OCI-LY7 (cell line): ENCODE measurements at regions not wholly inside any gene's neighbourhood (a gene's known extent, or its start where the extent isn't known, plus 50 kb on each side); places are given as distances from the start of the nearest gene placed in this dataset.

ENCODE experiments used
- BruUV-seq: library from RNA; stranded (reverse); fragments of 400-500 nt; replicated peaks from 2 replicates; lab custom pipeline; 2021; lab: Mats Ljungman, UMichigan
- CTCF ChIA-PET: fragments of 300-600 bp; sonication (Branson Sonifier 250); formaldehyde crosslinking; loops from one replicate; lab custom pipeline; 2022; ENCODE audit warnings: antibody characterized with exemption; ENCODE audit not compliant: unreplicated experiment; lab: Charles Lee
- POLR2A ChIA-PET: fragments of 300-600 bp; sonication (Branson Sonifier 250); formaldehyde crosslinking; loops from one replicate; lab custom pipeline; 2022; ENCODE audit warnings: antibody characterized with exemption; lab: Charles Lee
- DNase-seq: peaks from one replicate; pipeline ENCODE4 v3.0.0-alpha.2; 2015; ENCODE audit warnings: low spot score
- H2AFZ ChIP-seq: fragments of 200-600 bp; sonication (generic), shearing (Covaris generic); 2 replicates; pipeline ENCODE4 v1.6.1; 2014; ENCODE audit warnings: mild to moderate bottlenecking, antibody characterized with exemption, low read length, moderate library complexity
- H3K27ac ChIP-seq: fragments of 200-600 bp; sonication (generic); 2 replicates; pipeline ENCODE4 v1.5.1; 2014; ENCODE audit warnings: mixed run types, low read depth, mild to moderate bottlenecking, moderate library complexity, low read length, inconsistent platforms; ENCODE audit not compliant: poor library complexity, severe bottlenecking
- H3K36me3 ChIP-seq: fragments of 200-600 bp; sonication (generic); 2 replicates; pipeline ENCODE4 v1.6.1; 2014; ENCODE audit warnings: mild to moderate bottlenecking, antibody characterized with exemption, low read length, moderate library complexity, mixed read lengths; ENCODE audit not compliant: insufficient read depth
- H3K4me1 ChIP-seq: fragments of 200-600 bp; sonication (generic); 2 replicates; pipeline ENCODE4 v1.5.1; 2014; ENCODE audit warnings: mild to moderate bottlenecking, low read length; ENCODE audit not compliant: insufficient read depth, poor library complexity, severe bottlenecking
- H3K4me2 ChIP-seq: fragments of 200-600 bp; sonication (generic); 2 replicates; pipeline ENCODE4 v1.6.1; 2014; ENCODE audit warnings: mild to moderate bottlenecking, low read length
- H3K4me3 ChIP-seq: fragments of 200-600 bp; sonication (generic); 2 replicates; pipeline ENCODE4 v1.5.1; 2014; ENCODE audit warnings: mild to moderate bottlenecking, low read depth, low read length; ENCODE audit not compliant: poor library complexity, severe bottlenecking
- H3K79me2 ChIP-seq: fragments of 200-600 bp; sonication (generic); 2 replicates; pipeline ENCODE4 v1.6.1; 2016; ENCODE audit warnings: low read depth, mild to moderate bottlenecking, low read length, moderate library complexity, mixed read lengths; ENCODE audit not compliant: insufficient read depth
- H3K9me2 ChIP-seq: fragments of 200-600 bp; sonication (generic); 2 replicates; pipeline ENCODE4 v1.6.1; 2016; ENCODE audit warnings: mild to moderate bottlenecking, low read length, mixed read lengths; ENCODE audit not compliant: insufficient read depth
- H3K9me3 ChIP-seq: fragments of 200-600 bp; sonication (generic); 2 replicates; pipeline ENCODE4 v1.6.1; 2014; ENCODE audit warnings: mild to moderate bottlenecking, mixed run types, low read length, mixed read lengths
- H4K20me1 ChIP-seq: fragments of 200-600 bp; sonication (generic); 2 replicates; pipeline ENCODE4 v1.6.1; 2014; ENCODE audit warnings: mild to moderate bottlenecking, antibody characterized with exemption, low read length, moderate library complexity, mixed read lengths; ENCODE audit not compliant: insufficient read depth
- CTCF ChIP-seq: fragments of 200-600 bp; sonication (generic); conservative IDR thresholded peaks from 2 replicates; pipeline ENCODE4 v1.5.1; 2014; ENCODE audit warnings: mild to moderate bottlenecking, antibody characterized with exemption, low read length, moderate library complexity, mixed read lengths
- EZH2phosphoT487 ChIP-seq: fragments of 200-600 bp; sonication (generic); IDR thresholded peaks from 2 replicates; pipeline ENCODE4 v1.6.1; 2018; ENCODE audit warnings: low read depth, borderline replicate concordance, mild to moderate bottlenecking, mixed run types, antibody characterized with exemption, low read length, moderate library complexity, mixed read lengths
- intact Hi-C: fragments of 100-400 bp; cut with micrococcal nuclease; formaldehyde crosslinking; loops from one replicate; pipeline ENCODE4 v1.10.0; 2022; ENCODE audit not compliant: unreplicated experiment

- TF ChIP-seq CTCF (no peak), EZH2phosphoT487 (no peak)
- Histone ChIP-seq H3K4me2 (no peak overlapping the region), H3K27ac (no peak overlapping the region), H3K4me3 (no peak overlapping the region), H2AFZ (no peak overlapping the region), H4K20me1 (no peaks in the 10 kb centered on the region), H3K36me3 (no peaks in the 10 kb centered on the region), H3K79me2 (no peaks in the 10 kb centered on the region), H3K9me3 (no peaks in the 10 kb centered on the region), H3K4me1 (no peaks in the 10 kb centered on the region), H3K9me2 (no peaks in the 10 kb centered on the region)
- intact Hi-C loops, result no loop called here
- ChIA-PET CTCF (interaction anchor here (0.9 to 2.4 kb wide), 2 partner anchors 33 to 257 kb away, joined by 3 to 9 read pairs; no protein-coding TSS in a partner anchor), POLR2A (interaction anchor here (0.8 kb wide), 1 partner anchor 257 kb away, joined by 3 read pairs; no protein-coding TSS in a partner anchor)
- BruUV-seq, result no TSS peak
- DNase-seq, result no peak
Observed at GRCh38 chr2:196335221-196335634, 163.8 kb upstream of the STK17B start.

- ChIA-PET POLR2A (no interaction called here), CTCF (interaction anchor here (2.4 kb wide), 1 partner anchor 258 kb away, joined by 9 read pairs; no protein-coding TSS in a partner anchor)
- Histone ChIP-seq H3K36me3 (no peaks in the 10 kb centered on the region), H2AFZ (no peak overlapping the region), H3K9me2 (no peaks in the 10 kb centered on the region), H3K9me3 (no peaks in the 10 kb centered on the region), H3K4me1 (no peaks in the 10 kb centered on the region), H3K79me2 (no peaks in the 10 kb centered on the region), H3K4me3 (no peak overlapping the region), H3K27ac (no peak overlapping the region), H3K4me2 (no peak overlapping the region), H4K20me1 (no peaks in the 10 kb centered on the region)
- BruUV-seq, result no TSS peak
- DNase-seq, result no peak
- intact Hi-C loops, result loop anchor here (2.0 kb wide), 2 partner anchors 37 to 267 kb away; partner anchors contain the start of gene DNAH7
- TF ChIP-seq EZH2phosphoT487 (no peak), CTCF (no peak)
Observed at GRCh38 chr2:196336207-196336606, 164.8 kb upstream of the STK17B start.

- intact Hi-C loops, result loop anchor here (1.0 to 2.0 kb wide), 4 partner anchors 38 to 268 kb away; partner anchors contain the start of gene DNAH7
- Histone ChIP-seq H3K27ac (no peak overlapping the region), H3K36me3 (no peaks in the 10 kb centered on the region), H3K4me2 (no peak overlapping the region), H4K20me1 (no peaks in the 10 kb centered on the region), H3K4me3 (no peak overlapping the region), H3K79me2 (no peaks in the 10 kb centered on the region), H3K4me1 (no peaks in the 10 kb centered on the region), H3K9me3 (no peaks in the 10 kb centered on the region), H3K9me2 (no peaks in the 10 kb centered on the region), H2AFZ (no peak overlapping the region)
- ChIA-PET POLR2A (interaction anchor here (1.3 to 2.1 kb wide), 2 partner anchors 13 to 258 kb away, joined by 3 to 7 read pairs; no protein-coding TSS in a partner anchor), CTCF (interaction anchor here (0.6 to 2.4 kb wide), 2 partner anchors 259 to 842 kb away, joined by 4 to 9 read pairs; no protein-coding TSS in a partner anchor)
- TF ChIP-seq EZH2phosphoT487 (no peak), CTCF (no peak)
- BruUV-seq, result no TSS peak
- no peak for DNase-seq
Observed at GRCh38 chr2:196336715-196337114, 165.3 kb upstream of the STK17B start.
